CD14-positive monocyte (primary cell): ENCODE measurements at regions not wholly inside any gene's neighbourhood (a gene's known extent, or its start where the extent isn't known, plus 50 kb on each side); places are given as distances from the start of the nearest gene placed in this dataset.

Source experiments
- DNase-seq, 3 donors: peaks; one replicate each; pipeline ENCODE4 v3.0.0-alpha.2; 2011 to 2022
- H2AFZ ChIP-seq: 2 replicates; pipeline ENCODE4 v1.6.0; 2012; ENCODE audit warnings: mild to moderate bottlenecking, low read depth, low read length, inconsistent platforms; ENCODE audit not compliant: insufficient read depth, poor library complexity, severe bottlenecking
- H3K27ac ChIP-seq, 2 donors: 1 replicate in 1 of 2; 2 replicates in 1 of 2; pipeline ENCODE4 v1.5.1; 2012 to 2013; ENCODE audit warnings: low read length in 2 of 2, control low read depth in 1 of 2, inconsistent platforms in 1 of 2, low read depth in 1 of 2, mild to moderate bottlenecking in 1 of 2
- H3K27me3 ChIP-seq, 2 donors: one replicate each; pipeline versions ENCODE4 v1.6.0 to v1.6.1; 2011 to 2013; ENCODE audit warnings: low read length in 2 of 2; ENCODE audit not compliant: control insufficient read depth in 2 of 2, insufficient read depth in 2 of 2
- H3K36me3 ChIP-seq, 2 donors: replicated peaks in 1 of 2; 1 replicate in 1 of 2; 2 replicates in 1 of 2; pipeline versions ENCODE4 v1.5.1 to v1.6.1; 2012 to 2013; ENCODE audit warnings: low read length in 2 of 2, control low read depth in 1 of 2, inconsistent platforms in 1 of 2, mild to moderate bottlenecking in 1 of 2; ENCODE audit not compliant: insufficient read depth in 2 of 2, control insufficient read depth in 1 of 2
- H3K4me1 ChIP-seq, 2 donors: 1 replicate in 1 of 2; 2 replicates in 1 of 2; pipeline versions ENCODE4 v1.5.1 to v1.6.1; 2012 to 2013; ENCODE audit warnings: low read length in 2 of 2, control low read depth in 1 of 2, inconsistent platforms in 1 of 2, mild to moderate bottlenecking in 1 of 2, moderate library complexity in 1 of 2; ENCODE audit not compliant: insufficient read depth in 2 of 2, control insufficient read depth in 1 of 2
- H3K4me2 ChIP-seq: replicated peaks from 2 replicates; pipeline ENCODE3; 2012; ENCODE audit warnings: low read length, moderate library complexity, mild to moderate bottlenecking; ENCODE audit not compliant: poor library complexity, severe bottlenecking; ENCODE audit errors: extremely low read depth
- H3K4me3 ChIP-seq, 3 experiments: fragments of 200-600 bp in 1 of 3; sonication (generic) in 1 of 3; replicated peaks in 1 of 3; 1 replicate in 2 of 3; 2 replicates in 1 of 3; pipeline ENCODE4 v1.5.1; 2011 to 2013; ENCODE audit warnings: low read length in 3 of 3, mild to moderate bottlenecking in 3 of 3, control low read depth in 2 of 3, low read depth in 2 of 3, inconsistent platforms in 1 of 3, moderate library complexity in 1 of 3
- H3K79me2 ChIP-seq: 2 replicates; pipeline ENCODE4 v1.6.0; 2012; ENCODE audit warnings: mild to moderate bottlenecking, control low read depth, inconsistent platforms, low read length, moderate library complexity; ENCODE audit not compliant: insufficient read depth
- H3K9ac ChIP-seq: 2 replicates; pipeline ENCODE4 v1.6.0; 2017; ENCODE audit warnings: low read length, mild to moderate bottlenecking; ENCODE audit not compliant: insufficient read depth, poor library complexity, severe bottlenecking
- H3K9me3 ChIP-seq, 2 donors: replicated peaks in 1 of 2; 1 replicate in 1 of 2; 2 replicates in 1 of 2; pipeline versions ENCODE4 v1.5.1 to v1.6.1; 2012 to 2013; ENCODE audit warnings: low read length in 2 of 2, control low read depth in 1 of 2; ENCODE audit not compliant: control insufficient read depth in 1 of 2, insufficient read depth in 1 of 2
- H4K20me1 ChIP-seq: 2 replicates; pipeline ENCODE4 v1.6.0; 2012; ENCODE audit warnings: mild to moderate bottlenecking, low read length, control low read depth, moderate library complexity; ENCODE audit not compliant: insufficient read depth
- H3K27ac Mint-ChIP-seq, 7 donors: one replicate each; pipeline ENCODE4 v1.8.0; 2020; ENCODE audit warnings: mild to moderate bottlenecking in 7 of 7, mixed read lengths in 7 of 7, moderate library complexity in 6 of 7, inconsistent platforms in 2 of 7
- H3K27me3 Mint-ChIP-seq, 3 donors: one replicate each; pipeline ENCODE4 v1.8.0; 2021 to 2022; ENCODE audit warnings: low read depth in 3 of 3, mild to moderate bottlenecking in 3 of 3, mixed read lengths in 3 of 3, moderate library complexity in 3 of 3, inconsistent platforms in 1 of 3
- H3K36me3 Mint-ChIP-seq, 2 donors: one replicate each; pipeline ENCODE4 v1.8.0; 2020; ENCODE audit warnings: mixed read lengths in 2 of 2, inconsistent platforms in 1 of 2, mild to moderate bottlenecking in 1 of 2
- H3K4me1 Mint-ChIP-seq: one replicate; pipeline ENCODE4 v1.8.0; 2020; ENCODE audit warnings: mild to moderate bottlenecking, mixed read lengths
- H3K4me3 Mint-ChIP-seq, 2 donors: one replicate each; pipeline ENCODE4 v1.8.0; 2020; ENCODE audit warnings: mild to moderate bottlenecking in 2 of 2, mixed read lengths in 2 of 2, moderate library complexity in 1 of 2
- H3K9me3 Mint-ChIP-seq, 7 donors: one replicate each; pipeline ENCODE4 v1.8.0; 2020 to 2022; ENCODE audit warnings: mixed read lengths in 7 of 7, mild to moderate bottlenecking in 6 of 7, moderate library complexity in 6 of 7, inconsistent platforms in 2 of 7
- CTCF ChIP-seq: fragments of 200-600 bp; IDR thresholded peaks from one replicate; pipeline ENCODE4 v1.8.0; 2022; ENCODE audit warnings: antibody characterized with exemption, mild to moderate bottlenecking
- whole genome bisulfite sequencing: methylation state at CpG from one replicate; pipeline ENCODE4 v1.1.5; 2013; ENCODE audit warnings: missing lambda C conversion rate; ENCODE audit not compliant: insufficient coverage; 5-methylcytosine and 5-hydroxymethylcytosine counted together
- intact Hi-C, 2 donors: fragments of 100-400 bp; cut with micrococcal nuclease; formaldehyde crosslinking; loops; one replicate each; pipeline versions ENCODE4 v1.15.0 to v1.15.1; 2023

DNA sequence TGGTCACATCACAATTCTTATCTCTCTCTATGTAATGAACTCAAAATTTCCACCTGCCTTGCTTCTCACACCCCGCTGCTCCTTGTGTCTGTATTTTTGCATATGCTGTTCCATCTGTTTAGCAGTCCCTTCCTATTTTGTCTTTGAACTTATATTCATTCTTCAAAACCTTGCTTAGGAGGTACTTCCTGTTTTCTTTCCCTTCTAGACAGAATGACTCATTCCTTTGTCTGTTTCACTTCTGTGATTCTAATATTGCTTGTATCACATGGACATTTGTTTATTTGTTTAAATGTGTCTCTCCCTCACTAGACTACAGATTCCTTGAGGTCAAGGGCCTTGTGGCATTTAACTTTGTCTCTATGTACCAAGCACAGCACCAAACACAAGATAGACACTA lies 424.2 kb downstream of the ETNK1 start:
- Mint-ChIP-seq H3K27me3 (no peaks in the 10 kb centered on the region), H3K9me3 (peaks cover 3 to 14% (median 6%) of the 10 kb centered on the region in 7 donors), H3K4me3 (no peak overlapping the region), H3K4me1 (peaks cover 2% of the 10 kb centered on the region), H3K36me3 (no peaks in the 10 kb centered on the region), H3K27ac (peak overlapping the region in 1 of 7 donors; percentile 34)
- Histone ChIP-seq H3K9me3 (peaks cover 6 to 16% of the 10 kb centered on the region in 2 donors), H3K27ac (no peak overlapping the region), H4K20me1 (no peaks in the 10 kb centered on the region), H2AFZ (no peak overlapping the region), H3K4me1 (peaks cover 0 to 4% of the 10 kb centered on the region in 2 donors), H3K36me3 (no peaks in the 10 kb centered on the region), H3K4me3 (no peak overlapping the region), H3K4me2 (no peak overlapping the region), H3K9ac (no peak overlapping the region), H3K79me2 (no peaks in the 10 kb centered on the region), H3K27me3 (no peaks in the 10 kb centered on the region)
- DNase-seq: peak in 2 of 3 donors; percentile 5 to 33
- intact Hi-C loops: no loop called here
- no peak for TF ChIP-seq CTCF
- WGBS: no CpG with 5 or more reads among the region's 1 CpG

DNA sequence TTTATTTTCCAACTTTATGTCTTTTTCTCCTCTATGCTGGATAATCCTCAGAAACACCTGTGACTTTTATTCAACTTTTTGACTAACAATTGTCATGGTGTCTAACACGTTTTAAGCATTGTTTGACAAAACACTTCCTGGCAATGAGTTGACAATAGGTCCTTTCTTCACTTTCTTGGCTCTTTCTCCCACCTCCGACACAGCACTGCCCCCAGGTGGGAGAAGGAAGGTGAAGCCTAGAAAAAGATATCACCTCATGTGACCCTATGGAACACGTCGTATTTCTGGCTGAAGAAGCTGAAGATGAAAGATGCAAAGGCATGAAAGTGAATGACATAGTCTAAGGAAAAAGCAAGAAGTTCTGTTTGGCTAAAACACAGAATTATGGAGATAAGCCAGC lies 430.0 kb downstream of the ETNK1 start:
- Histone ChIP-seq H3K27me3 (no peaks in the 10 kb centered on the region), H3K27ac (no peak overlapping the region), H2AFZ (no peak overlapping the region), H3K9ac (no peak overlapping the region), H3K9me3 (no peaks in the 10 kb centered on the region), H3K4me2 (no peak overlapping the region), H4K20me1 (no peaks in the 10 kb centered on the region), H3K4me3 (no peak overlapping the region), H3K4me1 (no peaks in the 10 kb centered on the region), H3K79me2 (no peaks in the 10 kb centered on the region), H3K36me3 (no peaks in the 10 kb centered on the region)
- Mint-ChIP-seq H3K9me3 (peaks cover 0 to 5% (median under 1%) of the 10 kb centered on the region in 7 donors), H3K36me3 (no peaks in the 10 kb centered on the region), H3K27ac (no peak overlapping the region), H3K4me3 (no peak overlapping the region), H3K27me3 (no peaks in the 10 kb centered on the region), H3K4me1 (no peaks in the 10 kb centered on the region)
- intact Hi-C loops: no loop called here
- WGBS: 0% methylated on average over 1 of the region's 4 CpGs
- no peak for DNase-seq
- TF ChIP-seq CTCF: no peak
